SU-DHL-6 (cell line): ENCODE measurements at regions not wholly inside any gene's neighbourhood (a gene's known extent, or its start where the extent isn't known, plus 50 kb on each side); places are given as distances from the start of the nearest gene placed in this dataset.

ENCODE experiments used
- CTCF ChIP-seq: fragments of 200-600 bp; sonication (generic); IDR thresholded peaks from one replicate; pipeline ENCODE4 v1.5.1; 2017; ENCODE audit warnings: antibody characterized with exemption, mild to moderate bottlenecking, low read length, moderate library complexity; ENCODE audit not compliant: insufficient read depth, poor library complexity, severe bottlenecking
- EZH2phosphoT487 ChIP-seq: fragments of 200-600 bp; sonication (generic), shearing (Covaris generic); conservative IDR thresholded peaks from 2 replicates; pipeline ENCODE4 v1.6.1; 2018; ENCODE audit warnings: mild to moderate bottlenecking, antibody characterized with exemption, low read length, moderate library complexity, mixed read lengths

- no peak for TF ChIP-seq CTCF
- no peak for TF ChIP-seq EZH2phosphoT487
Observed at GRCh38 chr1:201754353-201754752, 74.6 kb upstream of the IPO9 start.
